HG03520 (cell line): ENCODE measurements at regions not wholly inside any gene's neighbourhood (a gene's known extent, or its start where the extent isn't known, plus 50 kb on each side); places are given as distances from the start of the nearest gene placed in this dataset.
A peak's percentile ranks its signal among the peaks of the same experiment; 100 is the strongest.

Experiments
- ATAC-seq: cut with Tn5 transposase; IDR thresholded peaks from one replicate; pipeline ENCODE4 v1.9.1; 2021; ENCODE audit warnings: mild to moderate bottlenecking, moderate library complexity; ENCODE audit not compliant: unreplicated experiment

DNA sequence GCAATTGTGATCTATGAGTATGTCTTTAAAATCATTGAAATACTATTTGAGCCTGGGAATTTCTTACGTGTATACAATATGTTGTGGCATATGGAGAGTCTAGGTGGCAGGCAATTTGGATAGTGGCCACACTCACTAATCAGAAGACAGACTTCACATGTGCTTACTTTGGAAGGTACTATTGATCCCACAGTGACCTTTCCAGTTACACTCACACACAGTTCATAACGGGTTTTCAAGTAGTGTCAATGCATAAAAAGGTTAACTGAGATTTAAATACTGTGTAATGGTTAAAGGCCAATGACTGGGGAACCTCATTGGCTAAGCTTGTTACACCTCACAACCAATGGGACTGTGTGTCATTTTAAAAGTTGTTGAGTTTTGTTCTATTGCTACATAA, 783.2 kb downstream of the RPA4 start:
- no peak for ATAC-seq

DNA sequence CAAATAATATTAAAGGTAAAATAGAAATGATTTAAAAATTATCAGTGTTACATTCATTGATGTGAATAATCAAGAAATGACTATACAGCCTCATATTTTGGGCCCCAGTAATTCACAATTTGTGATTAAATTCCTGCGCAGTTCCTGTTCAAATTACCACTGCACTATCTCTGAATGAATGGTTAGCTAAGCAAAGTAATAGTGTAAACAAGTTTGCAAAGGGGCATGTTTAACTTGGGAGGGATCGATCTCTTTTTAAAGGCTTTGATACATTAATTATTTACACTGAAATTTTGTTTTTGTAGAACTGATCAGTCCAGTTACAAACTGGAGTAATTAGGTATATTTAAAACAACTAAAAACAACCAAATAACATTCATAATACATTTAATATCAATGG, 784.4 kb downstream of the RPA4 start:
- no peak for ATAC-seq

- ATAC-seq: no peak
Observed at GRCh38 chrX:97672138-97672537, 788.4 kb downstream of the RPA4 start.

GRCh38 chrX:97672608-97673007, 788.9 kb downstream of the RPA4 start:
- no peak for ATAC-seq

GRCh38 chrX:97673135-97673534, 789.4 kb downstream of the RPA4 start:
- no peak for ATAC-seq

GRCh38 chrX:97682991-97683840, 799.5 kb downstream of the RPA4 start:
- no peak for ATAC-seq

- ATAC-seq: peak; percentile 64
Observed at GRCh38 chrX:97685753-97686152, 802.0 kb downstream of the RPA4 start.

DNA sequence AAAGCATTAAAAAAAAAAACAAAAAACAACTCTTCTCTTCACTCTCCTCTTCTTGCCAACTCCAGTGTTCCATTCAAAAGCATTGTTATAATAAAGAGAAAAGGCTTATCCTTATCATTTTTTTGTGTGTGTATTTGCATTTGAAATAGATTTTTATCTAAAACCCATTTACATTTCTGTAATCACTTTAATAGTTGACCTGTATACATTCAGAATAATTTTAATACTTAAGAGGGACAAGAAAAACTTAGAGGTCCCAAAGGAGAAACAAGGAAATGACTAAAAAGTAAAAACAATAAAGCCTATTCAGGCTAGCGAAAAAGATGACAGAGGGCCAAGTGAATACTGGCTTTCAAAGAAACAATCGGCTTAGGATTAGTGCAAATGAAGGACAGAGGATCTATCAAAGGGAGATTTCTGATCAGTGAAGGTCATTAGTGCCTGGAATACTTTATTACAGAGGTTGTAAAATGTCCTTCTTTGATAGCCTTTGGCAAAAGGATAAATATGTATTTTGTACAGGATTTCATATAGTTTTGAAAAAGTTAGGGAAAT, 808.3 kb downstream of the RPA4 start:
- ATAC-seq: no peak

DNA sequence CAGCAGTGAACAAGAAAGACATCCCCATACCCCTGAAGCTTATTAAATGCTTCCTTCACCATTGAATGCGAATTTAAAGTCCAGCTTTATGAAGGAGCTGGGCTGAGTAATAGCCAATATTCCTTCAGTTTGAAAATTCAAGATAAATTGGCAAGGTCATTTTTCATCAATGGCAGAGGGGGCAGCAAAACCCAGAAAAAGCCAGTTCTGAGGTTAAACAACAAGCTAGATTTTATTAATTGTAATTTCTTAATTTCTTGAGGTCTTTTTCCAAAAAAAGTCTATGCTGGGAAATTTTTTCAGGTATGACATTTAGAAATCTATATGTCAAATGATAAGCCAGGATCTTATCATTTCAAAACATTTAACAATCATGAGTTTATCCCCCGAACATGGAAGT, 808.9 kb downstream of the RPA4 start:
- ATAC-seq: no peak

- ATAC-seq: no peak
Observed at GRCh38 chrX:97700547-97700946, 816.8 kb downstream of the RPA4 start.

GRCh38 chrX:97704474-97704873, 820.8 kb downstream of the RPA4 start:
- ATAC-seq: no peak

GRCh38 chrX:97704881-97705280, 821.2 kb downstream of the RPA4 start:
- no peak for ATAC-seq

DNA sequence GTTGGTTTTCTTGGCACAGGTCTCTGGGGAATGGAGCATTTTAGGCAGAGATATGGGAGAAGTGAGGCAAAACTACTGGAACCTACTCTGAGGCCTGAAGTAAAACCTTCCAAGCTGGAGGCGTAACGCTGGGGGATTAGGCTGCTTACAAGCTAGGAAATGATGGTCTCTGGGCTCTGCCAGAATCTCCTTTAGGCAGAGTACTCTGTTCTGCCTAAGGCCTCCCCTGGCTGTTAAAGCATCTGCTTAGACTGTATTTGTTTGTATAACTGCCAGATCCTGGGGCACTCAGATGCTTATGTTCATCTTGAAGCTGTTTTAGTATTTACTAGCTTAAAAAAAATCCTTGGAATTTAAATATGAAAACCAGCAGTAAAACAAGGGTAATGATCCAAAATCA, 822.2 kb downstream of the RPA4 start:
- no peak for ATAC-seq

- no peak for ATAC-seq
Observed at GRCh38 chrX:97714072-97714471, 830.4 kb downstream of the RPA4 start.

DNA sequence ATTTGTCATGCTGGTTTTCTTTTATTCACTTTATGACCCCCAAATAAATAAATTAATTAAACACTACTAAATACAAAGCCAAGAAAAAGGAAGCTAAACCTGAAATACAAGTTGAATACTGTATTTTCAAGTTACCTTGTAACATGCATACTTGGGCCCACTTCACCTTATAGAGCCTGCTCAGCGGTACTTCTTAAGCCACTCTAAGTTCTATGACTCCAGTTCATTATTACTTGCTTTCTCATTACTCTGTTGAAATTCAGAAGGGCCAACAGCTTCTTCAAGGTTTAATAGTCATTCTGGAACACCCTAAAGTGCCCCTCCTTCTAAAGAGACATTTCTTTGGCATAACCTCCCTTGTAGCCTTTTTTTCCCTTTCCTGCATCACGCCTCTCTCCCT, 844.5 kb downstream of the RPA4 start:
- ATAC-seq: no peak

GRCh38 chrX:97740044-97740443, 856.3 kb downstream of the RPA4 start:
- ATAC-seq: no peak

- ATAC-seq: no peak
Observed at GRCh38 chrX:97740886-97741285, 857.2 kb downstream of the RPA4 start.

DNA sequence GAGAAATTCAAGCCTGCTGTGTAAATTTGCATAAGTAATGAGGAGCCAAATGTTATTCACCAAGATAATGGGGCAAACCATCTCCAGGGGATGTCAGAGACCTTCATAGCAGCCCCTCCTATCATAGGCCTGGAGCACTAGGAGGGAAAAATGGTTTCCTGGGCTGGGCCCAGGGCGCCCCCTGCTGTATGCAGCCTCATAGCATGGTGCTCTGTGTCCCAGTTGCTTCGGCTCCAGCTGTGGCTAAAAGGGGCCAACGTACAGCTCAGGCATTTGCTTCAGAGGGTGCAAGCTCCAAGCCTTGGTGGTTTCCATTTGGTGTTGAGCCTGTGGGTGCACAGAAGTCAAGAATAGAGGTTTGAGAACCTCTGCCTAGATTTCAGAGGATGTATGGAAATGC, 859.3 kb downstream of the RPA4 start:
- ATAC-seq: no peak

DNA sequence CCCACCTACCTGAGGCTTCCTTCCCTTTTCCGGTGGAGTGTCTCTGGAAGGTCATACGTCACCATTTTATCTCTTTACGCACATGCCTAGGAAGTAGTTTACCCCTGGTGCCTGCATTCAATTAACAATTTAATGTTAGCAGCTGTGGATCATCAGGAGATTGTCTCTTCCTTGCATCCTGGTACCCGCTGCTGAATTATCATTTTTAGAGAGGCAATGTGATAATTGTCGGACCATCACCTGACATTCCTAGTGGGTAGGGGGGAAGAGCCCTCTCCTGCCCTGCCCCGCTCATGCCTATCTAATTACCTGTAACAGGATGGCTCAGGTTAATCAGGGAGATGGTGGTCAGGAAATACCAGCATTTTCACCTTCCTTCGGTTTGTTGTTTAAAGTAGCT, 863.6 kb downstream of the RPA4 start:
- no peak for ATAC-seq

GRCh38 chrX:97751016-97751415, 867.3 kb downstream of the RPA4 start:
- no peak for ATAC-seq

DNA sequence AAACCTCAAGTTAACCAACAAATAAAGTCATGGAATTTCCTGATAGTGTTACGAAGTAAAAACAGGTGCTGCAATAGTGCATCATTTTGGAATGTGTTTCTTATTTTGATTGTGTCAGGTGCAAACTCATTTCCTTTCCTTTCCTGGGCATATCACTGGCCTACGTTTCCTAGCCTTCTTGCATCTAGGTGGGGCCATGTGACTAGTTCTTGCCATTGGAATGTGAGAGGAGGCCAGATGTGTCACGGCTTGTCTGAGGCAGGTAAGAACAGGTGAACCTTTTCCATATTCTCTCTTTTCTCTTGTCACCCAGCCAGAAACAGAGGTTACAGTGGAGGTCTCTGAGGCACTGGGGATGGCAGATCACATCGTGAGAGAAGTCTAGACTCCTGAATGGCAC, 868.0 kb downstream of the RPA4 start:
- no peak for ATAC-seq

- no peak for ATAC-seq
Observed at GRCh38 chrX:97756879-97757278, 873.2 kb downstream of the RPA4 start.

GRCh38 chrX:97763391-97763790, 879.7 kb downstream of the RPA4 start:
- no peak for ATAC-seq
